ENCODE measurements at regions not wholly inside any gene's neighbourhood (a gene's known extent, or its start where the extent isn't known, plus 50 kb on each side); places are given as distances from the start of the nearest gene placed in this dataset.

DNA sequence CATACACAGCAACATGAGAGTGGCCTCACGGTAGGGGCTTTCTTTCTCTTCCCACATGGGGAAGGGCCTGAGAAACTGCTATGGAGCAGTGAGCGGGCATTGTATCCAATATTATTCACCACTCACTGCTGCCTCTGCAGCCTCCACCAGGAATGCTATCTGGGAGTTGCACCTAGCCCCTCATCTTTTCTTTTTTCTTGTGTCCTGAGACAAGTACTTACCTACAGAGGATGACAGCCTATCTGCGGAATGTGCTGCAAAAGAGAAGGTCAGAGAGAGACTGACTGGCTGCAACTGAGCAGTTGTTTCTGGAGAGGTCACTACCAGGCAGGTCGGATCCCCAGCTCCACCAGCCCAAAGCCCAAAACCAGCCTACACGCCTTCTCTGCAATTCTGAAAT is 52.1 kb upstream of the HTATIP2 start:
- DNase-seq = no peak

DNA sequence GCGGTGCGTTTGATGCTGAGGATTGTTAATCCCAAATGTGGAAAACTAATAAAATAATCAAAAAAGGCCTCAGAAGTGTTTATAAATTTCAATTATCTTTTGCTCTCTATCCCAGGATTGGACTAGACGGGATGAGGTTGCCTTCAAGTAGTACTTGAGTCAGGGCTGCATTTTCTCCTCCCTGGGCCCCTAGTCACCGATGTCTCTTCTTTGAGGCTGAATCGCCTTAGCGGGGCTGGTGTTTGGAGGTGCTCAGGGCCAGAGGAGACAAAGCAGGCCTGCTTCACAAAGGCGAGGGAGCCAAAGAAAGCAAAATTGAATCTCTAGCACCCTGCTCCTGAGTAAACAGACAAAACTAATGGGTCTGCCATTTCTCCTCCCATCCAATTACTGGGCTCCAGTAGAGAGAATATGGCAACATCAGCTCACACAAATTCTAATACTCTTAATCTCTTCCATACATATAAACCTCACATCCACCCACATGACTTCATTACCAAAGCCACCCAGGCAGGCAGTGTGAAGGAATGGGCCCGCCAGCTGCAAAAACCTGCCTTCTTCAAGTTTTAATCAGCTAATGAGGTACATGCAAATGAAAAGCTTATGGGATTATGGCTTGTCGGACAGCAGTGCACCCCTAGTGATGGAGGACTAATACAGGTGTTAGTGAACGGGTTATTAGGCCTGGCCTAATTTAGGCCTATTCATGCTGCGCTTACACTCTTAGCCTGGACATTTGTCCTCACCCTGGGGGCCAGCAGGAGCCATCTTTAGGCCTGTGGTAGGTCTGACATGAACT is 52.7 kb upstream of the HTATIP2 start:
- DNase-seq = no peak

DNA sequence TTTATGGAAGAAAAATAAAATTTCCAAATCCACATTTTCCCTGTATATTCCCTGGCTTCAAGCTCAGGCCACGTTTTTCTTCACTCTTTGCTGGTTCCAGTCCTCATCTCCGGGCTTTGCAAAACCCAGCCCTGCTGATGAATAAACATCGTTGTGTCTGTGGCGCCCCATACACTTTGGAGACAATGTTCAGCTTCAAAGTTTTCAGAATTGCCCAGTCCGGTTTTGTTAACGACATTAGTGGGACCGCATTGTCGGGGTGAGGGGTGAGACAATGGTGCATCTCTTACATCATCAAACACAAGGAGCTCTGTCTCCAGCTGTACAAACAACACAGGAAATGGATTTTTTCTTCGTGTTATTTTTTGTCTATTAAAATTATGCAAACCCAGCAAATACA is 53.4 kb upstream of the HTATIP2 start:
- DNase-seq = no peak

DNA sequence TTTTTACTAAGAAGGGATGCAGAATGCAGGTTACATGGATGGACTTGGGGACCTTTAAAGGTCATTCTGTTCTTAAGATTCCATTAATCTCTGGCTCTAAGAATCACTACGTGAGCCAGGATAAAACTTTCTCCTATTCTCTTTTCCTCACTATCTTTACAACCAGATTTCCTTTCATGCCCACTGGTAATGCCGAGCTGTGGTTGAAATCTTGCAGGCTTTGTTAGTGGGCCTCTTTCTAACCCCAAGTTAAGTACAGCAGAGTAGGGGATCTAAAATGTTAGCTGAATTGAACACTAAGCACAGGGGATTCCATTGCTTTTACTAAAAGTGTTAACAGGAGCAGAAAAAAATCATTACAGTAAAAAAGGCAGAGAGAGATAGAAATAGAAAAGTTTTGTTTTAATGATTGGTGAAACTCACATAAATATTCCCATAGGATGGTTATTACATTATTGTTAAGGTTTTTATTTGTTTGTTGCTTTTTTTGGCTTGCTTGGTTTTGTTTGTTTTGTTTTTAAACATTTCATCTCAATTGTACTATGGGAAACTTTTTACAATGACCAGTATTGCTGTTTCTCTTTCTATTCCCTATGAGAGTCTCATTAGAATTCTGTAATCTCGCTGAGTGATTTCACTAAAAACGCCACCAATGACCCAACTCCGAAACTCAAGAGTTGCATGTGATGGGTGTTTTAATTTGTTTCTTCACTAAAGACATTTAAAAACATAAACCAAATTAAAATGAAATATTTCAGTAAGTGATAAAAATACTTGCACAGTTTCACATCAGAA is 54.1 kb upstream of the HTATIP2 start:
- no peak for DNase-seq

DNA sequence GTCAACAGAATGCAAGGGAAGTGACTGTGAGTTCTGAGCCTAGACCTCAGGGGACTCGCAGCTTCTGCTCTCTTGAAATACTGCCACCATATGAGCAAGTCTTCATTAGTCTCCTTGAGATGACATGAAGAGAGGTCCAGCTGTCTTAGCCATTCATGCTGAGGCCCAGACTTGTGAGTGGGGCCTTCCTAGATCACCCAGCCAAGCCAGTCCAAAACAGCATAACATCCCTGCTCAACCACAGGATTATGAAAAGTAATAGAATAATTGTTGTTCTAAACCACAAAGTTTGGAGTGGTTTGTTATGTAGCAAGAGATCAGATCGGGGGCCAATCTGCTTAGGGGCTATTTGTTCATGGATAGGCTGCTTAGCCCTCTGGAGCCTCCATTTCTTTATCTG is 54.9 kb upstream of the HTATIP2 start:
- peak; percentile 45 for DNase-seq

DNA sequence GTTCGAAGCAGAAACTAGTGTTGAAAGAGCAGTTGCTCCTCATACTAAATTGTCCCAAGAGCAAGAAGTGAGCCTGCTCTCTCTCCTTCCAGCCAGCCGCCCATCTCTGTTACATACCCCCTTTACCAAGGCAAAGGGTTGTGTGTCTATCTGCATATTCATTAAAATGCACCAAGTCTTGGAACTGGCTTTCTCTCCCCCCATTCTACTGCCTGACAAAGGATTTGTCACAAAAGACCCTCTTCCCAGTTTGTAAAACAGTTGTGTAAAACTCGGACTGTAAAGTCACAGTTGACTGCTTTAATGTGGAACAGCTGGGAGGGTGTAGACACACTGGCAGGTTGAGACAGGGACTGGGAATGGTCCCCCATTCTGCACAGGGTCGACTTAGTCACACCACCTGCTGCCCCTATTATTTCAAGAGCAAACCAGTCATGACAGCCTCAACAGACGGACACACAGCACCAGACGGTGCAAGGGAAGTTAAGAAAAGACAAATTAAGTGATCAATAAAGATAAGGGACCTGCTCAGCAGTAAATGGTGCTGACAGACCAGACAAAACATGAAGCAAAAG is 60.0 kb upstream of the HTATIP2 start:
- peak; percentile 62 for DNase-seq

DNA sequence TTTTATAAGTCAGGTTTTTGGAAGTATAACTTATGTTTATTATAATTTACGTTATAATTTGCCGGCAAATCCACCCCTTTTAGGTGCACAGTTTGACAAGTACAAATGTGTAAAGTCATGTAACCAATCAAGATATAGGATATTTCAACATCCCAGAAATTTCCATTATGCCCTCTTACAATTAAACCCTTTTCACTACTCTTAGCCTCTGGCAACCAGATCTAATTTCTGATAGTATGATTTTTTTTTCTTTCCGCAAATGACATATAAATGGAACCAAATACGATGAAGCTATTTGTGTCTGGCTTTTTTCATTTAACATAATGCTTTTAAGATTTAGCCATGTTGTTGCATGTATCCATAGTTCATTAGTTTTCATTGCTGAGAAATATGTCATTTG is 69.5 kb upstream of the HTATIP2 start:
- DNase-seq = no peak

DNA sequence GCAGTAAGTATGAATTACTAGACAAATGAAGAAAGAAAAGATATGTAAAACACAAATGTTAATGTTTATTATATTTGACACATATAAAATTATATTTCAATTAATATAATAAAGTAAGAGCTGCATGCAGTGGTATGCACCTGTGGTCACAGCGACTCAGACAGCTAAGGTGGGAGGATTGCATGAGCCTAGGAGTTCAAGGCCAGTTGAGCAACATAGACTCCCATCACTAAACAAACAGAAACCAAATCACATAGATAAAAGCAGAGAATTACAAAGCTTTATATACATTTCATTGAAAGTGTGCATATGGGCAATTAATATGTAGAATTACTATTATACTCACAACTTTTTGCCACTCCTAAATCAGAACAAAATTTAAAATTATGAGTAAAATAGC is 70.0 kb upstream of the HTATIP2 start:
- no peak for DNase-seq

DNA sequence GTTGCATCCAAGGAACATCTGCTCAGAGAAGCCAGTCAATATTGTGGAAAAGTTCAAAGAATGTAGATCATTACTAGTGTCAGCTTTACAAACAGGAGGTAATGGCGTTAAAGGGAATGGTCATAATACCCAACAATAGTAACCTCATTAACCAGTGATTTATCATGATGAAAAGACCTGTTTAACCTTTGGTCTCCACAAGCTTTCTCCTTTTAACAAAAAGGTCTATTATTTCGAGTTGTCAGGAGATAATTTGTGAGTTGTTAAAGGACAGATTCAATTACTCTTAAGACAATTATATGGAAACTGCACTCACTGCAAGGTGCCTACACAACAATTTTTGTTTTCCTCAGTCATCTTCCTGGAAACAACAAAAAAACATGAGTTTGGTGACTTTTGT is 73.8 kb upstream of the HTATIP2 start:
- no peak for DNase-seq

DNA sequence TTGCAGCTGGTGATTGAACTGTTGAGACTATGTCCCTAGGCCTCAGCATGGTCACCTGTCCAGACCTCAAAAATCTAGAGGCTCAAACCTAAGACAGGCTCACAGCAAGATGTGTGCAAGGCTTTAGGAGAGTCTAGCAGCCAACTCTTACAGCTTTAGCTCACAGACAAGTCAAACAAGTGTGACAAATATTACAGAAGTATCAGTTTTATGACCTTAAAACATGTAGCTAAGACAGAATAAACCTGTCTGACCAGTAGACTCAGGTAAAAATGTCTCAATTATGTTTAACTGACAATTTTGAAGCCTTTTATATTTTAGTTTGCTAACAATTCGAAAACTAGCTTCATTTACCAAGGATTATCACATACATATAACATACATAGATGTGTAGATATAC is 80.0 kb upstream of the HTATIP2 start:
- no peak for DNase-seq

DNA sequence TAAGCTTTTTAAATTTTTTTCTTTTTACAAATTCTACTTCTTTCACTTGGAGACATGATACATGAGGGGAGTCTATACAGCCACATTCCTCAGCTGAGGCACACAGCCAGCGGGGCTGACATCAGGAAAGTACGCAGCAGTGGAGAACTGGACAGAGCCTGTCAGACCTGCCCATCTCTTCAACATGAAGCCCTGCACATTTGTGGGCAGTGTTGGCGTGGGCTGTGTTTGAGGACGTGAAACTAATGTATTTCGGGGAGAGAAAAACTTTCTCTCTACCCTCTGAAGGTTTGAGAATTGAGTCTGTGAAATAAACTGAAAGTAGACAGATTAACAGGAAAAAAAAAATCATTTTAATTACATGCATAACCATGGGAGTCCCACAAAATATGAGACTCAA is 84.8 kb upstream of the HTATIP2 start:
- DNase-seq = no peak

DNA sequence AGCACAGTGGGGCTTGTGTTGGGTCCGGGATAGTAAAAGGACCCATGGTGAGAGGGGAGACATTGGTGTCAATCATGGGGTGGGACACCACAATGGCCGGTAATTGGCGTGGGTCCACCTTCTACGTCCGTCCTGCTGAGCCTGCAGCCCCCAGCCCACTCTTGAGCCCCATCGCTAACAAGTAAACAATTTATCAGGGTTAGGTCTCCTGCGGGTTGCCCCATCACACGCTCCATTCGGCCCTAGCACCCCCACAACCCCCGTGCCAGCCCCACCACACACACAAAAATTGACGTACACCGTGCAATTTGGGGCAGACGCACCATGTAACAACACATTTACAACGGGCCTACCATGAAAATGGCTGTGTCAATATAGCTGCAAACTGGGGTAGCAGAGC is 86.5 kb upstream of the HTATIP2 start:
- DNase-seq = no peak

DNA sequence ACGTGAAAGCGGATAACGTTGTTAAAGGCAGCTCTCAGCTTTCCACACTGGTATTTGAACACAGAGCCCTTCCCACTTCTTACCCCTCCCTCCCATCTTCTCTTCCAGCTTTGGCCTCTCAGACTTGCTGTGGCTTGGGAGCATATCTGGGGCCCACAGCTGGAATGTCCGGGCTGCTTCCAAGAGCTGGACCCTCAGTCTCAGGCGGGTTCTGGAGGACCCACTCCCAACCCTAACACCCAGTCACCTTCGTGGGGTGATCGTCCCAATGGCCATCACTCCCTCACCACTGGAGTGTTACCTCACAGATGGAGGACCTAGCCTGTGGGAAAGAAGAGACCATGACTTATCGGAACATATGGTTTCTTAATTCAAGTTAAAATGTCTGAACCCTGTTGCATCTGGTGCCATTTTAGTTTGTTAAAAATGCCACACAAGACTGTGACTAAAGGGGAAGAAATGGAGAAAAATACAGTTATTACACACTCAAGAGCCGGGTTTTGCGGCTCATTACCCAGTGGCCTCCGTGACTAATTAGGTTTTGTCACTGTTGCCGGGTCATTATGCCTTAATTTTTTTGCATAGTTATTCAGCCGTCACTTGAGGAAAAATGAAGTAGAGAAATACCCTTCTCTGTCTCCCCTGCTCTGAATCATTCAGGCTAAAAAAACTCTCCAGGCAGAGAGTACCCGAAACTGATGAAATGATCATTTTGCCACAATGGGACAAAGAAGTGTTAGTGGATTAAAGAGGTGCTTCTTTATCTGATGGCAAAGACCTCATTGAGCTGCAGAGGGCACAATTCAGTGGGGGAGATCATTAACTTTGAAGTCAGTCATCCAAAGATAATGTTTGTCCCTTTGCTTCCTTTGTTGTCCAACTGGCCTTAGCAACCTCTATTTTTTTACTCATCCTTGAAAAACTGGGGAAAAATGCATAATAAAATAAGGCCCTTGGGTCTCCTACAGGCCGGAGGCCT is 87.2 kb upstream of the HTATIP2 start:
- DNase-seq = no peak

DNA sequence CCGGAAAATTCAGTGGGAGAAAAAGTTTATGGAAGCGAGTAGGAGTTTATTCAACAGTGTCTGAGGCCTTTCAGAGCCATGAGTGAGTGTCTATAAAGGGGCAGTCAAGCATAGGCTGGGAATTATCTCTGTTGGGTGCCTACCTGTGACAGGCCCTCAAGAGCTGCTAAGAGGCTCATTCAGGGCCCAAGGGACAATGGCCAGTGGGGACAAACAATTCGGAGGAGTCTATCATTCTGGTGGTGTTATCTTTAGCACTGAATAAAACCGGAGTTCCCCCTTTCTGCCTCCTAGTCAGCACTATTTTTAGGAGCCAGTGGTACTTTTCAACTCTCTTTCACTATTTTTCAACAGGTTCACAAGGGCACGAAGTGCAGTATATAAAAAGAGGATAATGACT is 89.5 kb upstream of the HTATIP2 start:
- DNase-seq = no peak

DNA sequence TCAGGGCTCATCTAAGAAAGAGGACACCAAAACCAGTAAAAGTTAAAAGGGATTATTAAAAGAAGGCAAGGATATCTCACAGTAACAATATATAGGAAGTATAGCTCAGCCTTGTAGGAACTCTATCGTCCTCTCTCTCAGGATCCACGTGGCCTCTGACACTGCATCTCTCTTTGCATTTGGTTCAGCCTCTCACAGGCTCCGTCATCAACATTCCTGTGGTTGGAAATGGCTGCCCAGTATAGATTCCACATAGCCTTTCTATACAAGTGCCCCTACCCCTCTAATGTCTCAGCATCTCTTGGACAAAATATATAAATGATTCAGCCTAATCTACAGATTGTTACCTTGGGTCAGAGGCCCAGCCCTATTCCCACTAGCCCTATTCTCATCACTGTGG is 101.3 kb upstream of the DBX1 start:
- no peak for DNase-seq

DNA sequence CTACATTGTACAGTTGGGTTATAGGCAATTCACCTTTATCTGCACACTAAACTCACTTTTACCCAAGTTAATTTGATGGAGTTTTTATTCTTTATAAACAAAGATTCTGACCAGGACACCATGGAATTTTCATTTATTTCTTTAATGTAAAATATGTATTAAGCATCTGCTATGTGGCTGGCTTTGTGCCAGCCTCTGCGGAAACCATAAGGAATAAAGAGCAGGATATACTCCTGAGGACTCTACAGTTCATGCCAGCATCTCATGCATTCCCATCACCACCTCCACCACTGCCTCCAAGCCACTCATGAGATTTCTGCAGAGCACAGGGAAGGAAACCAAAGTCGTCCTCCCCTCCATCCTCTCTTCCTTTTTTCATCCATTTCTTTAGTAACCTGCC is 100.0 kb upstream of the DBX1 start:
- no peak for DNase-seq

DNA sequence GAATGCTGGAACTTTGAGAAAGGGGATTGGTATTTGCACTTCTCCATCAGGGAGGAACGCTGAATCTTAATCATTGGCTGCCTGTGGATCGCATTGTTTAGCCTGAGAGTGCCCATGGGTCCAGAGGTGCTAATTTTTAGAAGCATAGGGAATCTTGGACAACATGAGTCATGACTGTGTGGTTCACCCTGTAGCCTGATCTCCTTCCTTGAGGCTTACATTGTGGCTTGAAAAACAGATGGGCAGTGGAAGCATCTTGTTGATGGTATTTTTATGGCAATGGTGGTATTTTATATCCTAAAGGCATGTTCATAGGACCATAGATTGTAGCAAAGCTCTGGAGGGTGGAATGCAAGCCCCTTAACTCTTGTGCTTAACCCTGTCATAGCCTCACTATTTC is 99.2 kb upstream of the DBX1 start:
- DNase-seq = no peak

DNA sequence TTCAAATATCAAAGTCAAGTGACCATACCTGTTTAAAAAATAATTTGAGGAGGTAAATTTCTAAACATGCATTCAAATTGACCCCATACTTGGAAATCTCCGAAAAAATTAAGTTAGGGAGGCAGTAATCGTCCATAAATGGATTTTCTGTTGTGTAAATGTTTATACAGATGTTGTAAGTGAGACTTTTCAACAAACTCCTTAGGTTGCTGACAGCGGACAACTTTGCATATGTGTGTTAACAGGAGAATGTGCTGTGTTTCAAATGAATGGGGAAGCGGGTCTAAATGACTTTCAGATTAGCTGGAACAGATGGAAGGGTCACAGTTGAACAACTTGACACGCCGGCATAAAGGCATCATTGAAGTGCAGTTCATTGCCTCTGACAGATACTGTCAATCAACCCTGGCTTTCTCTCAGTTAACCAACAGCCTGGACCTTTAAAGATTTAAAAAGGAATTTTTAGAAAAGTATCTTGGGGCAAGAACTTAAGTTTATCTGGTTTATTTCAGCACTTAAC is 98.2 kb upstream of the DBX1 start:
- peak; percentile 73 for DNase-seq

DNA sequence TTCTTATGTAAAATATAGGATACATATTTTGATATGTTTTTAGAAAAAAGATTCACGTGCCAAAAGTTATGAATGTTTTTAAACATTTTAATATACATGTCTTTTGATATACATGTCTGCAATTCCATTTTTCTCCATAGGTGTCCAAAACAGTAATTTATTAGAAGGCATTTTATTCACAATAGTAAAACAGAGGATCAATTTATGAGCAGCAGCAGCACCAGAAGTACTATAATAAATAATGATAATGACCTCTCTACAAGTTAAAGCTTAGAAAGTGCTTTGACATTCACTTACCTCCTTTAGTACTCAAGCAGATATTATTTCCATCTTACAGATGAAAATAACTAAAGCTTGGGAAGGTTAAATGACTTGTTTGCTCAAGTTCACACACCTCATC is 96.7 kb upstream of the DBX1 start:
- no peak for DNase-seq

DNA sequence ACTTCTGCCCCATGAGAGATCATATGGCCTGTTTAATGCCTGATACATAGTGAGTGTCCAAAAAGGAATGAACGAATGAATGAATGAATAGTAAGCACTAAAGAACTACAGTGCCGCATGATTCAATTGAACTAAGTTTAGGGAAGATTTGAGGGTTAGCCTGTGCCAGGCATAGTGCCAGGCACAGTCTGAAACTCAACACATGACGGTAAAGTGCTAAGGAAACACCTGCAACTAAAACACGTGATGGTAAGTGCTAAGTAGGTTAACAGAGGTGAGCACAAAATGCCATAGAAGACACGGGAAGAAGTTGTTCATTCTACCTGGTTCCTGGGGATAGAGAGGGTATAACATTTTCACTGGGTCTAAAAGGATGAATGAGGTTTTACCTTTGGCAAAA is 93.5 kb upstream of the DBX1 start:
- no peak for DNase-seq

DNA sequence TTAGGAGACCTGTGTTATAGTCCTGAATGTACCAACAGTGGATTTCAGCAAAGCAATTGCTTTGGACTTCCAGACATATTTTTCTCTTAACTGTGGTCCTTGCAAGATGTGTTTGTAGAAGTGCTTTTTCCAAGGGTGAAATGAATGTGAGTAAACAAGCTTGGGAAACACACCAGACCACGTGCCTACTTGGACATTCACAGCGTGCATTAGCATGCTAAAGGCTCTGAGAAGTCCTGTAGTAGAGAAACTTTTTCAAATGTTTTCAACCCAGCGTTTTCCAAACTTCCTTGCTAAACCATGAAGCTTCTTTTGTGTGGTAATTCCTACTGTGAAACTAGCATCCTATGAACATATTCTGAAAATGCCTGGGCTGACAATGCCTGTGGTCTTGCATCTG is 91.2 kb upstream of the DBX1 start:
- DNase-seq = no peak

DNA sequence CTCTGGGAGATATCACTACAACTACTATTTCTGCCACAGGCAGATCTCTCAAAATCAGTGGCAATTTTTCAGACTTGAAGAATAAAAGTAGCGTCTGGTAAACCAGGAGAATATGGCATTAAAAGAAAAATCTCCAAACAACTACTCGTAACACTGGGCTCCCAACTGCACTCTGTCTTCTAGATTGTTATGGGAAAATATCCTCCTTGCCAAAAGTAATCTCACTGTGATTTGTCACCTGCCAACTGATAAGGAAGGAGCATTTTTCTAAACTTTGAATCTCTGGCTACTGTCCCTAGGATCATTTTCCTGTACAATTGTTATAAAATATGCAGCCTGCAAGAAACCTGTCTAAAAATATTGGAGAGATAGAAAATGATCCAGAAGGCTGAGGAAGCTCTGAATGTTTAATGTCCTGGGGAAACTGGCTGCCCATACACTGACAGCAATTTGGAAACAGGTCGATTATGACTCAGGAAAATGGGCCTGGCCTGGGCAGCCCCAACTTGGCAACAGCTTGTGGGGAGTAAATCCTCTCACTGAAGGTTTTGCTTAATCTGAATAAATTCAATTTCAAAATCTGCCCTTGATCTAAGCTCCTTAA is 90.5 kb upstream of the DBX1 start:
- DNase-seq = peak; percentile 58

All from NCI-H524 treated with DMSO at 0.1 percent for 48 hours (cell line).